WTC11 (cell line): ENCODE measurements at regions not wholly inside any gene's neighbourhood (a gene's known extent, or its start where the extent isn't known, plus 50 kb on each side); places are given as distances from the start of the nearest gene placed in this dataset.

Experiments used
- ATAC-seq: fragments of 200-7000 bp; cut with Tn5 transposase; 2 replicates; pipeline ENCODE4 v1.10.0; 2021; ENCODE audit warnings: mild to moderate bottlenecking, moderate library complexity
- CTCF ChIA-PET: fragments of 300-600 bp; sonication (Branson Sonifier 250); formaldehyde crosslinking; loops from one replicate; lab custom pipeline; 2021; ENCODE audit warnings: antibody characterized with exemption; lab: Charles Lee
- POLR2A ChIA-PET: fragments of 350-600 bp; sonication (Branson Sonifier 250); formaldehyde crosslinking; loops from one replicate; lab custom pipeline; 2021; ENCODE audit warnings: antibody characterized with exemption; lab: Charles Lee
- DNase-seq: peaks from one replicate; pipeline ENCODE4 v3.0.0; 2021; ENCODE audit warnings: low spot score
- H3K27ac Mint-ChIP-seq: 2 replicates; pipeline ENCODE4 v1.8.0; 2021; ENCODE audit warnings: mixed read lengths
- H3K27me3 Mint-ChIP-seq: 2 replicates; pipeline ENCODE4 v1.8.0; 2021; ENCODE audit warnings: low read depth, mild to moderate bottlenecking, moderate library complexity, mixed read lengths
- H3K36me3 Mint-ChIP-seq: 2 replicates; pipeline ENCODE4 v1.8.0; 2021; ENCODE audit warnings: mixed read lengths
- H3K4me1 Mint-ChIP-seq: 2 replicates; pipeline ENCODE4 v1.8.0; 2022; ENCODE audit warnings: mixed read lengths
- H3K4me3 Mint-ChIP-seq: 2 replicates; pipeline ENCODE4 v1.8.0; 2021; ENCODE audit warnings: mild to moderate bottlenecking, moderate library complexity, mixed read lengths
- H3K9me3 Mint-ChIP-seq: 2 replicates; pipeline ENCODE4 v1.8.0; 2021; ENCODE audit warnings: mixed read lengths
- ARID4B ChIP-seq: sonication (generic); formaldehyde crosslinking; IDR thresholded peaks from 2 replicates; pipeline ENCODE4 v1.8.0; 2023; ENCODE audit warnings: missing genetic modification reagents, mild to moderate bottlenecking, borderline replicate concordance
- ATF2 ChIP-seq: sonication (generic); formaldehyde crosslinking; IDR thresholded peaks from 2 replicates; pipeline ENCODE4 v1.8.1; 2022; ENCODE audit warnings: low read depth, missing genetic modification reagents, borderline replicate concordance
- ATF3 ChIP-seq: sonication (generic); formaldehyde crosslinking; conservative IDR thresholded peaks from 2 replicates; pipeline ENCODE4 v1.8.1; 2022; ENCODE audit warnings: mild to moderate bottlenecking, missing genetic modification reagents
- ATF6 ChIP-seq: sonication (generic); formaldehyde crosslinking; IDR thresholded peaks from 2 replicates; pipeline ENCODE4 v1.8.1; 2023; ENCODE audit warnings: mild to moderate bottlenecking, missing genetic modification reagents
- ETV6 ChIP-seq: sonication (generic); formaldehyde crosslinking; IDR thresholded peaks from 2 replicates; pipeline ENCODE4 v1.8.1; 2022; ENCODE audit warnings: mild to moderate bottlenecking, missing genetic modification reagents
- FOXK1 ChIP-seq: sonication (generic); formaldehyde crosslinking; IDR thresholded peaks from 2 replicates; pipeline ENCODE4 v1.8.0; 2022; ENCODE audit warnings: mild to moderate bottlenecking, moderate library complexity, missing genetic modification reagents
- FOXP1 ChIP-seq: sonication (generic); formaldehyde crosslinking; IDR thresholded peaks from 2 replicates; pipeline ENCODE4 v1.8.0; 2022; ENCODE audit warnings: missing genetic modification reagents, mild to moderate bottlenecking, moderate library complexity, borderline replicate concordance
- HMGXB4 ChIP-seq: sonication (generic); formaldehyde crosslinking; IDR thresholded peaks from 2 replicates; pipeline ENCODE4 v1.8.1; 2023; ENCODE audit warnings: mild to moderate bottlenecking, moderate library complexity, missing genetic modification reagents
- MXD4 ChIP-seq: fragments of 250-450 bp; sonication (Bioruptor Pico); IDR thresholded peaks from 2 replicates; pipeline ENCODE4 v1.8.0; 2021; ENCODE audit warnings: mild to moderate bottlenecking, moderate library complexity, borderline replicate concordance
- NFYB ChIP-seq: sonication (generic); formaldehyde crosslinking; conservative IDR thresholded peaks from 2 replicates; pipeline ENCODE4 v1.8.0; 2022; ENCODE audit warnings: low read depth, missing genetic modification reagents
- PREB ChIP-seq: sonication (generic); formaldehyde crosslinking; IDR thresholded peaks from 2 replicates; pipeline ENCODE4 v1.8.1; 2022; ENCODE audit warnings: mild to moderate bottlenecking, missing genetic modification reagents, moderate library complexity, borderline replicate concordance
- SMAD4 ChIP-seq: sonication (generic); formaldehyde crosslinking; IDR thresholded peaks from 2 replicates; pipeline ENCODE4 v1.8.0; 2022; ENCODE audit warnings: mild to moderate bottlenecking, missing genetic modification reagents
- USF1 ChIP-seq: sonication (generic); formaldehyde crosslinking; IDR thresholded peaks from 2 replicates; pipeline ENCODE4 v1.8.0; 2022; ENCODE audit warnings: mild to moderate bottlenecking, missing genetic modification reagents
- ZNF396 ChIP-seq: fragments of 250-450 bp; sonication (Bioruptor Pico); IDR thresholded peaks from 2 replicates; pipeline ENCODE4 v1.8.0; 2021; ENCODE audit warnings: mild to moderate bottlenecking, moderate library complexity, borderline replicate concordance
- TF ChIP-seq, protein P1 (sequence below): fragments of 250-450 bp; sonication (Bioruptor Pico); conservative IDR thresholded peaks from 2 replicates; pipeline ENCODE4 v1.9.0; 2021; ENCODE audit warnings: mild to moderate bottlenecking

GRCh38 chr2:123085484-123085883 is 939.6 kb upstream of the CNTNAP5 start (continued):
- TF ChIP-seq, protein P1, sequence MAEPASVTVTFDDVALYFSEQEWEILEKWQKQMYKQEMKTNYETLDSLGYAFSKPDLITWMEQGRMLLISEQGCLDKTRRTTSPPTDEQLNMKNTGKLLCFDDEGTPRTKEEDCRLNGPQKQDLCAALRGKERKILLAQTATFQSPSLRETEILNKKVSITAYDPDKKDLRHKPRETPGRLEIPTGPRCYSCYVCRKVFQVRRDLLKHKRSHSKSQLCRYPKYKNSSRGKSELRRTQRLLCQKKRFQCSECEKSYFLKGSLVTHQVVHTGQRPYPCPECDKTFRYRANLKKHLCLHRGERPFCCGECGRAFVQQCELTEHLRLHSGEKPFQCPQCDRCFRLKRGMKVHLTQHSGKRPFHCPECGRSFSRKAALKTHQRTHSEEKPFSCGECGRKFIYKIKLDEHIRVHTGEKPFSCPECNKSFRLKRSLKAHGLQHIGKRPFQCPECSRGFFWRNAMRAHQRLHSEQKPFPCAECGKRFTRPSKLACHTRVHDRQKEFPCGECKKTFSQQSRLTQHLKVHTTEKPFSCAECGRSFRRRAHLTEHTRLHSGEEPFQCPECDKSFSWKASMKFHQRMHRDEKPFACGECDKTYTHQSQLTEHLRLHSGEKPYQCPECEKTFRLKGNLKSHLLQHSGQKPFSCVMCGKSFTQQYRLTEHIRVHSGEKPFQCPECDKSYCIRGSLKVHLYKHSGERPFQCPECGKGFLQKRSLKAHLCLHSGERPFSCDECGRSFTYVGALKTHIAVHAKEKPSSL (CRISPR knock-in tag): no peak
- no peak for TF ChIP-seq ARID4B (CRISPR knock-in tag)
- no peak for TF ChIP-seq ATF3

GRCh38 chr2:123086613-123087385 is 938.3 kb upstream of the CNTNAP5 start:
- CTCF ChIA-PET: no interaction called here
- Mint-ChIP-seq H3K27me3 (no peaks in the 10 kb centered on the region), H3K4me1 (no peaks in the 10 kb centered on the region), H3K27ac (no peak overlapping the region), H3K36me3 (no peaks in the 10 kb centered on the region), H3K4me3 (no peak overlapping the region), H3K9me3 (no peaks in the 10 kb centered on the region)
- ATAC-seq: no peak
- DNase-seq: no peak
- TF ChIP-seq FOXP1 (CRISPR knock-in tag) (no peak), PREB (CRISPR knock-in tag) (no peak), FOXK1 (CRISPR knock-in tag) (no peak), USF1 (CRISPR knock-in tag) (no peak), MXD4 (CRISPR knock-in tag) (no peak), NFYB (no peak), ETV6 (no peak), SMAD4 (CRISPR knock-in tag) (no peak)
- POLR2A ChIA-PET: no interaction called here

DNA sequence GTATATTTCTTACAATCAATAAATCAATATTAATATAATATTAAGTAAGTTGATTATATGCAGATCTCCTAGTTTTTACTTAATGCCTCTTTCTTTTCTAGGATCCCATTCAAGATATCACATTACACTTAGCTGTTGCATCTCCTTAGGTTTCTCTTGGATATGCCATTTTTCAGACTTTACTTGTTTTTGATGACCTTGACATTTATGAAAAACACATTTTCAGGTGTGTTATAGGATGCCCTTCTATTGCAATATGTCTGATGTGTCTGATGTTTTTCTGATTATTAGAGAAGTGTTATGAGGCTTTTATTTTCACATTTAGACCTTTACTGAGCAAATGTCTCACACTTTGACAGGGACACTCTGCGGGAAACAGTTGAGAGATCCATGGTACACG is 933.6 kb upstream of the CNTNAP5 start:
- Mint-ChIP-seq H3K27me3 (no peaks in the 10 kb centered on the region), H3K9me3 (peaks cover 4% of the 10 kb centered on the region; the same call in 1 of the 2 replicates), H3K27ac (no peak overlapping the region), H3K4me1 (peaks cover 7% of the 10 kb centered on the region), H3K36me3 (no peaks in the 10 kb centered on the region), H3K4me3 (no peak overlapping the region)
- ChIA-PET CTCF (no interaction called here), POLR2A (no interaction called here)
- DNase-seq (no peak), ATAC-seq (no peak)
- TF ChIP-seq ATF6 (CRISPR knock-in tag) (no peak), ATF2 (CRISPR knock-in tag) (no peak), HMGXB4 (CRISPR knock-in tag) (no peak), ZNF396 (no peak)
